ENCODE measurements at regions not wholly inside any gene's neighbourhood (a gene's known extent, or its start where the extent isn't known, plus 50 kb on each side); places are given as distances from the start of the nearest gene placed in this dataset.
"Not testable (repeated sequence)": the region's sequence is repeated elsewhere in the genome, so short reads cannot be mapped to it uniquely, and the experiment has no call there.

DNA sequence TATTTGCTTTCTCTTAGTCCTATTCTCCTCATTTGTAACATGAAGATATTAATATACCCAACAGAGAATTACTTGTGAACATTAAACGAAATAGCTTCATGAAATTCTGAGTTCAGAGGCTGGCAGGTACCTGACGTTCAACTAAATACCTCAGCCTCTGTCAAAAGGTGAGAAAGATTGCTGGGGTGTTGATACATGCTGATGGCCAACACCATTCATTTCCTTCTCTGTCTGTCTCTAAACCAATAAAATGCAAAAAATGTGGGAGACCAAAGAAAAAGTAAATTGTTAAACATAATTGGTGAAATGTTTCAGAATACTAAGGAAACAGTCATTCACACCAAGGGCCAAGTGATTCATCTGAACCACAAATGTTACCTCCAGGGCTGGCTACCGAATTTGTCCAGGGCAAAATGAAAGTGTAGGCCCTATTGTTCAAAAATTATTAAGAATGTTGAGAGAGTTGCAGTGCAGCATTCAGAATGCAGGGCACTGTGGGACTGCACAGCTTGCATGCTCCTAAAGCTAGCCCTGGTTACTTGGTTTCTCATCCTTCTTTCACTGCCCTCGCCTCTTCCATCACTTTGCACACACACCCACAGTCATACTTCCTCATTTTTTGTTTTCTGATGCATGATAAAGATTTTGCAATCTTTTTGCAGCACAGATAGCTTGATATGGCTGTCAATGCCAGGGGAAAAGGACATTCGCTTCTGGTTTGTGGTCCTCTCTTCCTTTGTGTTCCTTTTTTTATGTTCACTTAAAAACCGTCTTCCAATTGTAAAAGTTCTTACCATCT, 414.3 kb upstream of the NR5A2 start:
- DNase-seq (ENCODE audit: low read depth in 2 of 2), result no peak

DNA sequence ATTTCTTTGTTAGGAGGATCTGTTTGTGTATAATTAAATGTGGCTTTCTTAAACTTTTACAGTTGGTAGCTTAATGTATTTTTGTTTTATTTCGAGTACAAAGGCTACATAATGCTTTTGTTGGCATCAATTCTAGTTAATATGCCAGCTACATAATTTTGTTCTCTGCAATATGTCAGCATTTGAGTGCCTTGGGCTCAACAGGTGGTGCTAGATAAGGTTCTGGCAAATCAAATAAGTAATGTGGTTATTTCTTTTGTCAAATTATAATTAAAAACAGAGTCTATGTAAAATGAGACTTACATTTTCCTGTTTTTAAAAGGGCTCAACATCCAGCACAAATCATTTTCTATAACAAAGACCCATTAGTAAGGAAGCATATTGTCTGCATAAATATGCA, 410.6 kb upstream of the NR5A2 start:
- no peak for DNase-seq (ENCODE audit: low read depth in 2 of 2)

DNA sequence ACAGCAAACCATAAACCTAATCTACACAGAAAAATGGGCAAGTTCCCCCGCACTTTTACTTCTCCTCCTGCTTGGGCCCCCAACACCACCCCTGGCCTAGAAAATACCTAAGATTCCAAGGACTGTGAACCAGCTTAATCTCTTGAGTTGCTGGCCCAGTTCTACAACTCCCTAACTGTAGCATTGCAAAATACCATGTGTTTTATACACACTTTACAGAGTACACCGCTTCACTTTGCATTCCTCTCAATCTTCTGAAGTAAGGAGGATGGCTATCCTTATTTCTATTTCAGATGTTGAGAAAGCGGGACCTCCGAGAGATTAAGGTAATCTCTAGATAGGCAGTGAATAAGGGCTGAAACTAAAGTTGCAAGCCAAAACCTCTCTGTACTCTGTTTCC, 408.3 kb upstream of the NR5A2 start:
- no peak for DNase-seq (ENCODE audit: low read depth in 2 of 2)

DNA sequence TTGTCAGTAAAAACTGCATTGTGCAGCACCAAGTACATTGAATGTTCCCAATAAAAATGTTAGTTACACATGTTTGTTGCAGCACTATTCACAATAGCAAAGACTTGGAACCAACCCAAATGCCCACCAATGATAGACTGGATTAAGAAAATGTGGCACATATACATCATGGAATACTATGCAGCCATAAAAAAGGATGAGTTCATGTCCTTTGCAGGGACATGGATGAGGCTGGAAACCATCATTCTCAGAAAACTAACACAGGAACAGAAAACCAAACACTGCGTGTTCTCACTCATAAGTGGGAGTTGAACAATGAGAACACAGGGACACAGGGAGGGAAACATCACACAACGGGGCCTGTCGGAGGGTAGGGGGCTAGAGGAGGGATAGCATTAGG, 401.3 kb upstream of the NR5A2 start:
- DNase-seq (ENCODE audit: low read depth in 2 of 2), result not testable (repeated sequence)

DNA sequence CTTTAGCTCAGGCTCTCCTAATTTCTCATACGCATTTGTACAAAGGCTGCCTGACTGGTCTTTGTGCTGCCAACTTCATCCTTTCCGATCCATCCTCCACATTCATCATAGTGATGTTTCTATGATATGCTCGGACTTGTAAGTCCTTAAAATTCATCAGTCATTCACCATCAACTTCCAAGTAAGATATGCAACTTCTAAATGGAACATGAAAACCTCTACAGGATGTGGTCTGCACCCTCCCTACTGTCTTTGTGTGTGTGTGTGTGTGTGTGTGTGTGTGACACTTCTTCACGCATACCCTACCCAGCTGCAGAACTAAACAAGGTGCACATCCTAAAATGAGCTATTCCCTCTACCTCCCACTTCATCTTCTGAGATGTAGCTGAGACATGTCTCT, 397.9 kb upstream of the NR5A2 start:
- DNase-seq (ENCODE audit: low read depth in 2 of 2), result no peak

DNA sequence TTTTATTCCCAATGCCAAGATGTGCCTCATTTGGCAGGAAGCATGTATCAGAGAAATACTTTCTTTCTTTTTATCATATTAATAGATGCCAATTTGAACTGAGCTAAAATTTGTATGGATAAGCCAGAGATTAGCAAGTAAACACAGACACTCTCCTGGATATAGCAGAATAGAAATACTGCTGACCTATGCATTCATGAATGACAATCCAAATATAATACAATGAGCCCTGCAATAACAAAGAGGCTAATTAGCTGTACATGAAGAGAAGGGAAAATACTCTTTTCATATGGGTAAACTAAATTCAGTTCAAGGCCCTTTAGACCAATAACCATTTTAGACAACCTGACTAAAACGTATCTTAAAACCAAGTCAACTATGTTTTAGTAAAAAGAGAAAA, 388.1 kb upstream of the NR5A2 start:
- no peak for DNase-seq (ENCODE audit: low read depth in 2 of 2)

DNA sequence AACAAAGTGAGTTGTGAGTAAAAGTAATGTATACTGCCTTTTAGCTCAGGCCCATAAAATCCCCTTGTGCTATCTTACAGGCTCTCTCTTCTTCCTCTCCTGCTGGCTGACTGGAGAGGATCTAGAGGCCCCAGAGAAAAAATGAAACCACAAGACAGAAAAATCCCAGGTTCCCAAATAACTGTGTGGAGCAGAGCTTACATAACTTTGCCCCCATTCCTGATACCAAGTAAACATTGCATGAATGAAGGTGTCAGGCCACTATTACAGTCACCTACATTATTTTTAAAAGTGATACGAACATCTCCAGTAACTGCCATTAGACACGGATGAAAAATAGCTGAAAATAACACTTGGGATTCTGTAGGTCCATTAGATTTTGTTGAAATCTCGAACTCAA, 386.0 kb upstream of the NR5A2 start:
- DNase-seq (ENCODE audit: low read depth in 2 of 2), result no peak

DNA sequence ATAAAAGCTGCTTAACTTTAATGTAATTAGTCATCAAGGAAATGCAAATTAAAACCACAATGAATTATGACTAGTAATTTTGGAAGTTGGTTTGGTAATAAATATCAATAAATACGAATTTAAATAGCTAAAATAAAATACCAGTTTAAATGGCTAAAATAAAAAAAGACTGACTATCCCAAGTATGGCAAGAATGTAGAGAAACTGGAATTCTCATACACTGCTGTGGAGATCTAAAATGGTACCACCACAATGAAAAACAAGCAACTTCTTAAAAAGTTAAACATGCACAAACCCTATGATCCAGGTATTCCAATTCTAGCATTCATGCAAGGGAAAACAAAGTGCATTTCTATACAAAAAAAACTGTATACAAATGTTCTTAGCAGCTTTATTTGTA, 382.6 kb upstream of the NR5A2 start:
- DNase-seq (ENCODE audit: low read depth in 2 of 2), result no peak

DNA sequence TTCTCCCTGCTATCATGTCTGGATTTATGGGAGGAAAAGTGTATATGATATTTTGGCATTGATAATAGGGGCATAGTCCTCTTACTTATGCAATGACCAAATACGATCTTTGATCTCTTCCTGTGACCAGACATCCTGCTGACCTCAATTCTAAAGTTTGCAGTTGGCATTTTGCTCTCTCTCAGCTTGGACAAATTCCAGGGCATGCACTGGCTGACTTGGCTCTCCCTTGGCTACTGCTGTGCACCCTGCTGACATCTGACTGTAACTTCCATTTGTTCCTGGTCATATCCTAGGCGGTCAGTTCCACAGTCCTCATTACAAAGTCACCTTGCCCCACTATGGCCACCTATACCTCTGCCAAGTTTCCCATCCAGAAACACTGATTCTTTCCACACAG, 380.7 kb upstream of the NR5A2 start:
- no peak for DNase-seq (ENCODE audit: low read depth in 2 of 2)

DNA sequence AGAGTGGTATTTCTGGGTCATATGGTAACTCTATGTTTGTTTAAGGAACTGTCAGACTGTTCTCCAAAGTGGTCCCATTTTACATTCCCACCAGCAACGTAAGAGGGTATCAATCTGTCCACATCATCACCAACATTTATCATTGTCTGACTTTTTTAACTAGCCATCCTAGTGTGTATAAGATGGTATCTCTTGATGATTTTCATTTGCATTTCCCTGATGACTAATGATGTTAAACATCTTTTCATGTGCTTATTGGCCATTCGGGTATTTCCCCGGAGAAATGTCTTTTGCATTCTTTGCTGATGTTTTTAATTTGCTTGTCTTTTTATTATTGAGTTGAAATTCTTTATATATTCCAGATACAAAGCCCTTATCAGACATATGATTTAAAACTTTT, 370.1 kb upstream of the NR5A2 start:
- DNase-seq (ENCODE audit: low read depth in 2 of 2), result no peak

DNA sequence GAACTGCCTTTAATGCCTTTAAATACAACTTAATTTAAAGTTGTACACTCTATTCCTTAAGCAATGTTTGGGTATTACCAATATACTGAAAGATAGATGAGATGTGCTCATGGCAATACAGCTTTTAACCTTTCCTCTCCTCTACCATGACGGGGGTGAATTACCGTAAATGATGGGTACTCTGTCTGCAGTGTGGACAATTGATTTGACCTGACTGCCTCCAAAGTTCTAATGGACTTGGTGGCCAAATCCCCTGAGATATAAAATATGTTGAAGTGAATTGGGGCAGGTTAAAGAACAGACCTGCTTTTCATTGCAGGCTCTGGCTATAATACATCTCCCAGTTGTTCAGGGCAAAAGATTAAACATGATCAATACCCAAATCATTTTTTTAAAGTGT, 367.4 kb upstream of the NR5A2 start:
- no peak for DNase-seq (ENCODE audit: low read depth in 2 of 2)

DNA sequence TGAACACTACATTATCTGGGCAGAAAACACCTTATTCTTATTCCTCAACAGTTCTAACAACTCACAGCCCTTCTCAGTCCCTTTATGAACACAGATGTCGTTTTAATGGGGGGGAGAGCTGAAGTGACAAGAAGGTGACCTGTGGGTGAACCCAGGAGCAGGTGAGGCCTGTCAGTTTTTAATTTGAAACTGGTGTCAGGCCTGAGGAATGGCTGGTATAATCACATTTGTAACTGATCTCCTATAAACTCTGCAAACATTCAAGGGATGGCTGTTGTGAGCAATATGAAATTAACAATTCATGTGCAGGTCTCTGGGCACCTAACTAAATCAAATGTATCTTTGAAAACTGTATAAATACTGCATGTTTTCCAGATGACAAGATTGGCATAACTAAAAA, 362.1 kb upstream of the NR5A2 start:
- no peak for DNase-seq (ENCODE audit: low read depth in 2 of 2)

DNA sequence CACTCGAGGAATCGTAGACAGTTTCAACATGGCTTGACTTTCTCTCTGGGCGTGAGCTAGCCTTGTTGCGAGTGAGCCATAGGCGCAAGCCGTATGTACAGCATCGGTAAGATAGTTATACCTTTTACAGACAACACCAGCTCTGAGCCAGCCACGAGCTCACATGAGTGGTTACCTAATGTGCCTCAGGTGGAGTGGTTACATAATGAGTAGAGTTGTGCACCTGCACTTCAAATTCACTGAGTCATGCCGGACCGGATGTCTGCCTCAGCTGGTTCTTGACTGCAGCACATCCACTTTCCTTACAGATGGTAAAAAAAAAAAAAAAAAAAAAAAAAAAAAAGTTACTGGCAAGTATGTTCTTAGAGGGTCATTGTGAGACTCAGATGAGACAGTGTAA, 360.4 kb upstream of the NR5A2 start:
- DNase-seq (ENCODE audit: low read depth in 2 of 2), result no peak

DNA sequence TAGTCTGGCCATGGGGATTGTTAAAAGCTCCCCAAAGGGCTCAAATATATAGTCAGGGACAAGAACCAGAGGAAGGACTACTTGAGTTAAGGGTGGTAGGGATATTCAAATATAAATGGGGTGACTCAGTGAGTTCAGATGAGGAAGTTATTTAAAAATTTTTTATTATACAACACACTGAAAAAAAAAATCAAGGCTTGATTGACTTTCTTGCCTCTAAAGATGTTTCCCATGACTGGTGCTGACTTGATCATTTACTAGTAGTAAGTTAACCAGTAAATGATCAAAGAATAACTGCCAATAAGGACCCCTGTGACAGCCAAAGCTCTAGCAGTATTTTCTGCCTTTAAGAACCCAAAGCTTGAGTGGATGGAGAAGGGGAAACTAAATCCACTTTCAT, 357.6 kb upstream of the NR5A2 start:
- DNase-seq (ENCODE audit: low read depth in 2 of 2), result no peak

DNA sequence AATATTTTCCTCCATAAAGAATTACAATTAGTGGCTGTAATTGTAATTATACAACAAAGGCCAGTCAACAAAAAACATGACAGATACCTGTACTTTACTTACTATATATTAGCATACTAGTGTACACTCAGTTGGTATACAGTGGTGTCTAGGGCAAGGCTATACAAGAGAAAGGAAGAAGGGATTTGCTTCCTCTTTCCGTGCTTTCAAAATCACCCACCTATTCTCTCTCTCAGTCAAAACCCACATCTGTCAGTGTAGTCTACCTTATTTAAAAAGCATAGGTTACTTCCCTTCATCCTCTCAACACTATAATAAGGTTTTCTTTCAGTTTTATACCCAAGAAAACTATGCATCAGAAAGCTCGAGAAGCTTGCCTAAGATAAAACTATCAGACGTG, 355.8 kb upstream of the NR5A2 start:
- DNase-seq (ENCODE audit: low read depth in 2 of 2), result no peak

DNA sequence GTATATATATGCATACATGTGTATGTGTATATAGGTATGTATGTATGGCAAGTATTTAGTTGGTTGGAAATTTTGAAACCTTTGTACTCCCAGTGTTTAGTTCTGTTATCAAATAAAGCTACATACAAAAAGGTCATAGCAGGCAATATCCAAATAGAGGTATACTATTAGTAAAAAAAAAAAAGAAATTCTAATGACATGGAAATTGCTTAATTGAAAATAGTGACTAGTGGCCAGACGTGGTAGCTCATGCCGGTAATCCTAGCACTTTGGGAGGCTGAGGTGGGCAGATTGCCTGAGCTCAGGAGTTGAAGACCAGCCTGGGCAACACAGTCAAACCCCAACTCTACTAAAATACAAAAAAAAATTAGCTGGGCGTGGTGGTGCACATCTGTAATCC, 351.6 kb upstream of the NR5A2 start:
- no peak for DNase-seq (ENCODE audit: low read depth in 2 of 2)

DNA sequence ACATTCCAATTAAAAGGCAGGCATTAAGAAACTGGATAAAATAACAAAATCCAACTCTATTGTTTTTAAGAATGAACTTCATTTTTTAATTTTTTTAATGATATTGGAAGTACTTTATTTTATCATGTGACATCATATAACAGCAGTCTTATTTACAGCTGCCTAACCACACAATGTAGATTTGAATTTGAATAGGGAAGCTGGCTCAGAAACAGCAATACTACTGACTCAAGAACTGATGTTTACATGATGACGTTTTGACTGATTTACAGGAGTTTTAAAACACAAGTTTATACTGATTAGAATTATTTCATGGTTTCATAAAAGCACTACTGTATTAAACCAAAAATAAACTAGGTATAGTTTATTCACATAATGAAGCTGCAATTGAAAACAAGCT, 348.7 kb upstream of the NR5A2 start:
- DNase-seq (ENCODE audit: low read depth in 2 of 2), result no peak

DNA sequence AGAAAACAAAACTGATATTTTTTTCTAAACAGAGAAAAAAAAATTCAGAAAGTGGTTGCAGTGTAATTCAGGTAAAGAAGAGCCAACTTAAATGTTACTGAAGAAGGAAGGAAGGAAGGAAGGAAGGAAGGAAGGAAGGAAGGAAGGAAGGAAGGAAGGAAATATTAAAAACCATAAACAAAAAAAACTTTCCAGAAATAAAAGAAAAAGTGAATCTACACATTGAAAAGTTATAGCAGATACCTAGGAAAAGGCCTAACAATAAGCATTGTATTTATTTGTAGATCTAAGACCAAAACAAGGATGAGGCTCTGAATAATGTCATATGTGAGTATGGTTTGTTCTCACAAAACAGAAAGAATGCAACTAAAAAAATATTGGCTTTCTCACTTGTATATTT, 345.4 kb upstream of the NR5A2 start:
- DNase-seq (ENCODE audit: low read depth in 2 of 2), result no peak

DNA sequence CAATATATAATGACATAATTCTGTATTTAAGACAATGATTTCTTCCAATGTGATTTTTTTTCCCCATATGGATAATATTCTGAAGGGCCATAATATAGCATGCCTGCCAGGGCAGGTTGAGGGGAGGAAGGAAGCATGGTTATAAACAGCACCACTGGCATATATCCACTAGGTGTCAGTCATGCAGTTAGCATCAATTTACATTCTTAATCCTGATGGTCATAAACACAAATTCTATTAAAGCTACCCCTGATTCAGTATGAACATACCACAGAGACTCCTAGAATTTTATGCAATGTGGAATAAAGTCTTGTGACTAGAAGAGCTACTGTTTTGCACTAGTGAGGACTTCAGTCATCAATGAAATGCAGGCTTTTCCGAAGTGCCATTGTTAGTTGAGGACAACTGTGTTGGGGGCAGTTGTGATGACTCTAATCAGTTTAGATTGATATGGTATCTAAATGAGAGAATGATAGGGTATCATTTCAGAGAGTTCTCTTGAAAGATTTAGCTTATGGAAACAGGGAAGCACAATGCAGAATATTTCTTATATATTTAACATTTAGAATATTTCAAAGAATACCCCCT, 342.7 kb upstream of the NR5A2 start:
- DNase-seq (ENCODE audit: low read depth in 2 of 2), result no peak

DNA sequence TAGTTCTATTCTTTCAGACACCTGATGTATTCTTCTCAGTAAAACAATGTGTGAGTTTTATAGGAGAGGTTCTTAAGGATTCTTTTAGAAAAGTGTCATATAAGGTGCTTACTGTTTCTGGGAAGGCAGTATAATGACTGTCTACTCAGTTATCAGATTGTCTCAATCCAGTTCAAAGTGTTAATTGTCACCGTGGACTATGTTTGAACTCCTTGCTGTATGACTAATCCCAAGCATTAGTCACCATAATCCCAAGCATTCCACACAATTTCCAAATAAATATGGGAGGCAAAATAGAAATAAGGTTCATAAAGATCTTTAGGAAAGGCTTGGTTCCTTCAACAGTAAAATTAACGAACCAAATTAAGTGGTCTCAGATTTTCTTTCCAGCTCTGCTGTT, 342.1 kb upstream of the NR5A2 start:
- DNase-seq (ENCODE audit: low read depth in 2 of 2), result no peak

DNA sequence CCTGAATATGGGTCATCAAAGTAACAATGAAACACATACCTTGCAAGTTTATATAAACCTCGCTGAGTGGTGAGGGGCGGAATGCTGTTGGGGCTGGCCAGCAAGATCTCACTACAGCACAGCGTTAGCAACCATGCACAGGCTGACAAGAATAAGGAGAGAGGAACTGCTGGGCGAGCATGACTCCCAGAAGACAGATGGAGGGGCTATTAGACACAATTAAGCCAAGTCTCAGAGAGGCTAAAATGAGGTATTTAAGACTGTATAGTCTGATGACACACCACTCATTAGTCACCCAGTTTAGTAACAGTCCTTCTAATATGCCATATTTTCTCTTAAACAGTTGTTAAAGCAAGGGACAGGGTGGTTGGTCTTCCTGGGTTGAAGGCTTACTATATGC, 340.2 kb upstream of the NR5A2 start:
- no peak for DNase-seq (ENCODE audit: low read depth in 2 of 2)

DNA sequence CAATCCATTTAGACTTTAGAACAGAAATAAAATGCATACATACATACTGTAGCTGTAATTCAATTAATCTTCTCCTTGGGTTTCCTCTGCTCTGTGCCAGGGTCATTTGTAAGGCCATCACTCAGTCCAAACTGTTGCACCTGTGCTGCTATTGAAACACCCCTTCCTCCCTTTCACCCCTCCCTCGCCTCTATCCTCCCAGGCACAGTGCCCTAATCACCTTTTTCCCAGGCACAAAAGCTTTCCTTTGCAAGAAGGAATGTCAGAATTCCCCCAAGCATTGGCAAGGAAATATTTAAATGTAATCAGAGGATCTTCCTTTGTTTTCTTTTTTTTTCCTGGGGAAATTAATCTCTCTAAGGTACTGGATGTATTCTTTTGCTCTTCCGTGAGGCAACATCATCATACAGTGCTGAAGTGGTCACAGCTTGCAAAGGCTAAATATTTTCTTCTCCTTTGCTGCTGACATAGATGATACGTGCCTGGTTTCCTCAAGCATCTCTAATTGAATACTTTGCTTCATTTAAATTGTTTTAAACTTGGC, 339.3 kb upstream of the NR5A2 start:
- DNase-seq (ENCODE audit: low read depth in 2 of 2), result no peak

DNA sequence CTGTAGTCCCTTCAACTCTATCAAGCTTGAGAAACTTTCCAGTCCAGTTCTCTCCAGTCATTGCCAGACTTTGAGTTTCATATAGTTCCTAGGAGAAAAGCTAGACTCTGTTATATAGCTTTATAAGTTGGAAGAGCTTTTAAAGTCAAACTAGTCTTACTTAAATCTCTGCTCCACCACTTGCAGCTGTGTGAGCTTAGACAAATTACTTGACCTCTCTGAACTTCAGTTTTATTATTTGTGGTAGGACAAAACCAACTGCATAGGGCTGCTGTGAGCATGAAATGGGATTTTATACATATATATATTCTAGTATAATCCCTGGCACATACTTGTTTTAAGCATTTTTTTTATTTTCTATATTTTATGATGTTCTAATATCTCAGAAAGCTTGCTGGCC, 338.7 kb upstream of the NR5A2 start:
- no peak for DNase-seq (ENCODE audit: low read depth in 2 of 2)

DNA sequence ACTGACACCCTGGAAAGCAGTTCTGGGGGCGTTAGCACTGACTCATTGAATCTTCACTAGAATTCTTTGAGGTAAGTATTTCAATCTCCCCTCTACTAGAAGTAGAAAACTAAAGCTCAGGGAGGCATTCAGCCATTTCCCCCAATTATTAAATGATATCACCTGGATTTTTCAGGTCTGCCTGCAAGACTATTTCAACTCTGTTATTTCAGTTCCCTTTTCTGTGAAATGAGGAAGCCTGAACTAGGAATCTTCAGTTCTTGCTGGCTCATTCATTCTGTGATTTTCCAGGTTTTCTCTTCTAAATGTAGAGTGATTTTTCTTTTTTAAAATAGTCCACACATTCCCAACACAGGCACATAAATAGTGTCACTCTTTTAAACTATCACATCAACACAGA, 337.0 kb upstream of the NR5A2 start:
- no peak for DNase-seq (ENCODE audit: low read depth in 2 of 2)
